HG03066 (cell line): ENCODE measurements at regions not wholly inside any gene's neighbourhood (a gene's known extent, or its start where the extent isn't known, plus 50 kb on each side); places are given as distances from the start of the nearest gene placed in this dataset.

Experiments used
- ATAC-seq: cut with Tn5 transposase; IDR thresholded peaks from one replicate; pipeline ENCODE4 v1.9.1; 2021; ENCODE audit warnings: low read depth; ENCODE audit not compliant: unreplicated experiment

DNA sequence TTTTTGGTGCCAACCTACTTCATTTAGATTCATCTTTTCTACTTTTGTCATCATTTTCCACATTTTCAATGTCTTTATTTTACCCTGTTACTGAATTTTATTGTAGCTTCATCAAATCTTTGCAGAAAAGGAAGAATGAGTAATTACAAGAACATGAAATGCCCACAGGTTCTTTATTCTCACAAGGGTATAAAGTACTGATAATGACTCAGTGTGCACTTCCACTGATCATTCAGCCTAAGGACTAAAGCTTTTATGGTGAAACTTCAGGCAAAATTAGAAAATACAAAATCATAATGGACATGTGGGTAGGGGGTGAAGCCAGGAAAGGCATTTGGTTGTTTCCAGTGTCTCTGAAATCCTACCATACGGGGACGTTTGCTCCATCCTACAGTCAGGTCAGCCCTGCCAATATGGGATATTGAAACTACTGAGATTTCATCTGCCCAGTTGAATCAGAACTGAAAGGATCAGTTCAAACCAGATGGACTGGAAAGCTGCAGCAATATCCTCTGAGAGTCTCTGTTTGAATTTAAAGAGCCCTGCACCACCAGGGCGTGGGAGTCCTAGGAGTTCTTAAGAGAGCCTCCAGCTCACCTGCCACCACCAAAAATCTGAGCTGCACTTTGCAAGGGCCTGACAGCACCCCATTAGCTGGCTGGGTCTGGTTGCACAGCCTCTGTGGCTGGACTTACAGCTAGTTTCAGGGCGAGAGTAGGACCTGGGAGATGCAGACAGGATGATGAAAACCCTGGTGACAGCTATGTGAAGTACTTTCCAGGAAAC is 390.4 kb downstream of the CMPK2 start:
- no peak for ATAC-seq

DNA sequence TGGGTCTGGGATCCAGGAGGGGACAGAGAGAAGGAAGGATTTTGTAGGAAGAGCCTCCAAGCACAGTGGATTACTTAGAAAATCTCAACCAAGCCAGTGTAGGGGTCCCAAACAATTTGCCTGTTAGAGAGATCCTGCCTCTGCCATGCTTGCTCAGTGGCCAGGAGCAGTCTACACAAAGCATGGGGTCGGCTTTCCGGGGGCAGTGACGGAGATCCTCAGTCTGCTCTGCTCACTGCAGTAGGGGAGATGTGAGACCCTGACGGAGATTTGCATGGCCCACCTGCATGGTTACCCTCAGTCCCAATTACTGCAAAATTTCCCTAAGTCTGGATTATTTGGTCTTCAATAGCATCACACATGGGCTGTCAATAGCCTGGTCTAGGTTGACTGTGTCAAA is 385.2 kb downstream of the CMPK2 start:
- ATAC-seq = no peak

DNA sequence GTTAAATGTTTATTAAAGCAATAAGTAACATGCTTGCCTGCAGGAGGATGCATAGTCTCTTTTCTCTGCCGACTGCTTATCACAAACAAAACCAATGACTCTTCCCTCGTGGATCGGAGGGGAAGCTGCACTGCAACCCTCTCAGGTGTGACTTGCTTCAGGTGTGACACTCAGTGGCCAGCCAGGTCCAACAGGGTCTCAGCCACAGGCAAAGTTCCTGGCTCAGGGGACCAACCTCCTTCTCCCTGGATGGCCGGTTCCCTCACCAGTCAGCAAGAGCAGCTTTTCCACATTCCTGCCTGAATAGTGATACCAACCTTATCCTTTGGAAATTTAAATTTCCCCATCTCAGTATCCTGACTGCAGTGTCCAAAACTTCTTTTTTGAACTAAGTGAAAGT is 383.5 kb downstream of the CMPK2 start:
- ATAC-seq = no peak

DNA sequence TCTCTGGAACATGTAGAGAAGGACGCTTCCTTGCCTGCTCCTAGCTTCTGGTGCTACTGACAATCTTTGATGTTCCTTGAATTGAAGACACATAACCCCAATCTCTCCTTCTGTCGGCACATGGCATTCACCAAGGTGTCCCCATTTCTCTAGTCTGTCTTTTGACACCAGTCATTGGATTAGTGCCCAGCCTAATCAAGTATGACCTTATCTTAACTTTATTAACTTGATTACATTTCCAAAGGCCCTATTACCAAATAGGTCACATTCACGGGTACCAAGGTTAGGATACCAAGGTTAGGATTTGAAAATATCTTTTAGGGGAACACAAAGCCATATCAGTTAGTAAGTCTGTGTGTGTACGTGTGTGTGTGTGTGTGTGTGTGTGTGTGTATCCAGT is 377.9 kb downstream of the CMPK2 start:
- no peak for ATAC-seq

- no peak for ATAC-seq
Measured at GRCh38 chr2:6492573-6492972, 373.1 kb downstream of the CMPK2 start.

- ATAC-seq = no peak
Measured at GRCh38 chr2:6493266-6493665, 372.4 kb downstream of the CMPK2 start.

GRCh38 chr2:6493669-6494068 is 372.0 kb downstream of the CMPK2 start:
- ATAC-seq = no peak

DNA sequence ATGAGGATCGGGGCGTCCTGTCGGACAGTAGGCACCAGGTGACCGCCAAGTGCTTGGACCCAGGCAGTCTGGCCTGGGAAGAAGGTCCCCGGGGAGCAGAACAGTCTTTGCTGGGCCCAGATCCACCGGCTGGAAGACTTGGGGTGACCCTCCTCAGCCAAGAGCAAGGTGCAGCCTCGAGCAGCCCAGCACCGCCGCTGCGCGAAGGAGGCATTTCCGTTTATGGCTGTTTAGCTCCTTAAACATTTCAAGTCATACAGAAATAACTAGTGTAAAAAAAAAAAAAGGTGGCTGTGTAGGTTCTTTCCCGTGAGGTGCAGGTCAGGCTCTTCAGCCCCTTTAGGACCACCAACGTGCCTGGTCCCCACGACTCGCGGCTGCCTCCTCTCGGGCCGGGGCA is 370.2 kb downstream of the CMPK2 start:
- no peak for ATAC-seq

GRCh38 chr2:6496376-6496775 is 369.3 kb downstream of the CMPK2 start:
- ATAC-seq = no peak

DNA sequence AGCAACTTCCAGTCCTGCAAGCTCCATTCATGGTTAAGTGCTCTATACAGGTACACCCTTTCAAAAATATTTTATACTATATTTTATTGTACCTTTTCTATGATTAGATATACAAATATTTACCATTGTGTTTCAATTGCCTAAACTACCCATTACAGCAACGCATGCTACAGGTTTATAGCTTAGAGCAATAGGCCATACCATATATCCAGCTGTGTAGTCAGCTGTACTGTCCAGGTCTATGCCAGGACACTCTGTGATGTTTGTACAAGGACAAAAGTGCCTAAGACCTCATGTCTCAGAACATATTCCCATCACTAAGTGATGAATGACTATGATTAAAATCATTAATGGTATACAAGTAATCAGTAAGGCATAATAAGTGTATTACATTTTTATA is 368.7 kb downstream of the CMPK2 start:
- ATAC-seq = no peak

DNA sequence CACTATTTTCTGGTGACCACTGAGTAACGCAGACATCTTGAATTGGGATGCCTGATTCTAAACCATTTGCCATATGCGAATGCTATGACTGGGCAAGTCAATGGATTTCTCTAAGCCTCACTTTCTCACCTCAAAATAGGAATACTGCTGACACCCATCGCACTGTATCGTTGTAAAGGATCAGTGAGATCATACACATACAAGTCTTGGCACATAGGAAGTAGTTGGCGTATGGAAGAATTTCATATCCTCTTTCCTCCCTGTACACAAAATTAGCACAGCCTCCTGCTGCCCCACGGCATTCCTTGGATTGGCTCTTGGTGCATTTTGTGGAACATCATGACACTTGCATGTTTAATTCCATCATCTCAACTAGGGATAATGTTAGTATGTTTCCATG is 366.9 kb downstream of the CMPK2 start:
- ATAC-seq = no peak

- no peak for ATAC-seq
Measured at GRCh38 chr2:6499691-6500090, 366.0 kb downstream of the CMPK2 start.

DNA sequence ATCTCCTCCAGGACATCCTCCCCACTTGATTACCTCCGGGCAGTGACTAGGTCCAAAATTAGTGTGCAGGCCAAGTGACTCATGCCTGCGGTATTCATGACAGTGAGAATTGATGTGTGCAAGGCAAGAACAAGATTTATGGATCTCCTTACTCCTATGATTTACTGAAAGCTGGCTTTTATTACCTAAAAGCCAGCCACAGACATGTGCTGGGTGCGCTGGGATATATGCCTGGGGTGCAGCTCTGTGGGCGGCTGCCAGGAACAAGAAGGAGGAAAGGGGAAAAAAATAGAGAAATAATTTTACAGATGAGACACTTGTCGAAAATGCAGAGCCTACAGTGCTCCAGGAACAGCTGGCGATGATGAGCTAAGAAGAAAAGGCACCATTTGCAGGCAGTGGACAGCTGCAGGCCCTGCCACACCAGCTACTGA is 359.3 kb downstream of the CMPK2 start:
- ATAC-seq = no peak

GRCh38 chr2:6506859-6507258 is 358.8 kb downstream of the CMPK2 start:
- no peak for ATAC-seq

DNA sequence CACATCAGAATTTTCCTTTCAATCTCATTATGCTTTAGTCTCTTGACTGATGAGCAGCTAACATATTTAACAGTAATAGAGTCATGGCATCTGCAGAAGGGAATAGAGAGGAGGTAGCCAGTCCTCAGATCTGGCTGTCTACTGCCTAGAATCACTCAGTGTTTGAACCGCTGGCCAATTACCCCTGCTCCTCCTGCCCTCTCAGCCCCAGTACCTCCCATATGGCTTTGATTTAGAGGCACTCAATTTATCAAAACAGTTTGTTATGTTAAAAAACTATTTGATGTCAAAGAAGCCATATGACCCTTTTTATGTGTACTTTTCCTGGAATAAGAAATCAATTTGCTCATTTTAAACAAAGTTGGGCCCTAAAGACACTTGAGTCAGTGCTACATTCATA is 355.2 kb downstream of the CMPK2 start:
- ATAC-seq = no peak

DNA sequence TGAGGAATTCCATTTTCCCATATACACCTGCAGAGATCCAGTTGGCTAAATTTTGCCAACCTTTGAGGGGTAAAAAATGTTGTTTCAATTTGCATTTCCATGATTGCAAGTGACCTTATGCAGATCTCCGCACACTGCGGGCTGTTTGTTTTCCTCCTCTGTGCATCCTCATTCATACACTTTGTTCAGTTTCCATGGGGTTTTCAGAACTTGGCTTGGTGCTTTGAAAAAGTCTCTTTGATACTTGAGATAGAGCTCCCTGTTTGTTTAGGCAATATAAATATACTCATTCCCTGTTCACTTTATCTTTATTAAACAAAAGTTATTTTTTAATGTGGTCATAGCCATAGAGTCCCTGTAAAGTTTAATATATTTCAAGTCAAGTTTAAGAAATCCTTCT is 353.1 kb downstream of the CMPK2 start:
- ATAC-seq = no peak

- ATAC-seq = no peak
Measured at GRCh38 chr2:6516674-6517073, 349.0 kb downstream of the CMPK2 start.

- no peak for ATAC-seq
Measured at GRCh38 chr2:6518361-6518760, 347.3 kb downstream of the CMPK2 start.

GRCh38 chr2:6523476-6523875 is 342.2 kb downstream of the CMPK2 start:
- no peak for ATAC-seq

- no peak for ATAC-seq
Measured at GRCh38 chr2:6524691-6525474, 340.8 kb downstream of the CMPK2 start.

GRCh38 chr2:6525475-6525964 is 340.2 kb downstream of the CMPK2 start:
- ATAC-seq = no peak
